ENCODE measurements at regions not wholly inside any gene's neighbourhood (a gene's known extent, or its start where the extent isn't known, plus 50 kb on each side); places are given as distances from the start of the nearest gene placed in this dataset.

GRCh38 chr15:46576646-46577395 lies 942.0 kb downstream of the SQOR start:
- no peak for DNase-seq

GRCh38 chr15:46577767-46578166 lies 942.9 kb downstream of the SQOR start:
- DNase-seq = no peak

DNA sequence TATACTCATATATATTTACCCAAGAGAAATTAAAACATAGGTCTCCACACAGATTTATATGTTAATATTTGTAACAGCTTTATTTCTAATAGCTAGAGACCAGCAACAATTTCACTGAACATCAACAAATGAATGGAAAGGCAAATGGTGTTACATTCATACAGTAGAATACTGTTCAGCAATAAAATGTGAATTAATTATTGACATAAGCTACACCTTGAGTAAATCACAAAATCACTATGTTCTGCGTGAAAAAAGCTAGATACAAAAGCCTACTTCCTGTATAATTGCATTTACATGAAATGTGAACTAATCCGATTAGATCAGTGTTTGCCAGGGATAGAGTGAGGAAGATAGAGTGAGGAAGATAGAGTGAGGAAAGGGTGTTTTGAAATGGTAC lies 945.7 kb downstream of the SQOR start:
- DNase-seq = no peak

DNA sequence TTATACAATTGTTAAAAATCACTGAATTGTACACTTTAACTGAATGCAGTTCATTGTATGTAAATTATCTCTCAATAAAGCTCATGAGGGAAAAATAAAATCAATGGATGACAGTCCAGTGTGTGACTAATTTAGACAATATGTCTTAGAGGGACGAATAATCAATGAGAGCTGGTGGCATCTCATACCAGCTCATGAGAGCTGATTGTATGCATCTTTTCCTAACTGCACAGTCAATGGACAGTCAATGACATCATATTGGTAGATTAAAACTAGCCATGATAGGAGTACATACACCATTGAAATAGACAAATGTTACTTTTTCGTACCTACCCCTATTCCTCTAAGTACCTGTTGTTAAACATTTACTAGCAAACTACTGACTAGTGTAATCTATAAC lies 946.1 kb downstream of the SQOR start:
- DNase-seq = no peak

DNA sequence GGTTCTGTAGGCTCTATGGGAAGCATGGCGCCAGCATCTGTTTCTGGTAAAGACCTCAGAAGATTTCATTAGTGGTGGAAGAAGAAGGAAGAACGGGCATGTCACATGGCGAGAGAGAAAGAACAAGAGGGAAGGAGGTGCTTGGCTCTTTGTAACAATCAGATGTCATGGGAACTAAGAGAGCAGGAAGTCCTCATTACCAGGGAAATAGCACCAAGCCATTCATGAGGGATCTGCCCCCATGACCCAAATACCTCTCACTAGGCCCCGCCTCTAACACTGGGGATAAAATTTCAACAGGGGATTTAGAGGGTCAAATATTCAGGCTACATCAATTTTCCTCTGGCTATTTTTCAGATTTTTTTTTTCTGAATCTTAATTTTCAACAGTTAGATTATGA lies 954.3 kb downstream of the SQOR start:
- no peak for DNase-seq

DNA sequence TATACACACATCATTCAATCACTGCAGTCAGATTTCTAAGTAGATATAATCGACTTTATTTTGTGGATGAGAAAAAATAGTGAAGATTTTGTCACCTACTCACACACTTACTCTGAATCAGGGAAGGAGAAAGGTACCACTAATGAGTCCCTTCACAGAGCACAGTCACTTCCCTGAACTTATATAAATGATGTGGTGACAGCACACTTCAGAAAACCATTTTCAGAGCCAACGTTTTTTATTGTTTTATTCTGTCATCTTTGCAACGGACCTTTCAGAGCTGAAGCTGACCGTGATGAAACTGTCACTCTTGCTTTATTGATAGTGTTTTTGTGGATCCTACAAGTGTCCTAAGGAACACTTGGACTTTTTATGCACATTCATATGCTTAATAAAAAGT lies 956.6 kb downstream of the SQOR start:
- DNase-seq = no peak

DNA sequence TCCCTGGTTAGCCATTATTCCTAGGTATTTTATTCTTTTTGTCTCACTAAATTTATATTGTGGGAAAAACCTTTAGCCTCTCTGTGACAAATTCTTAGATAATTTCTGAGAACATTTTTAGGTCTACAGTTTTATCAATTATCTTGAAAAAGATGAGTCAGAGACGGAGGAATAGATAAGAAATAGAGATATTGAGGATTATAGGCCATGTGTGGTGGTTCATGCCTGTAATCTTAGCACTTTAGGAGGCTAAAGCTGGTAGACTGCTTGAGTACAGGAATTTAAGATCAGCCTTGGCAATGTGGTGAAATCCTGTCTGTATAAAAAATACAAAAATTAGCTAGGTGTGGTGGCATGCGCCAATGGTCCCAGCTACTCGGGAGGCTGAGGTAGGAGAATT lies 960.2 kb downstream of the SQOR start:
- DNase-seq = no peak

GRCh38 chr15:46607077-46607476 lies 972.2 kb downstream of the SQOR start:
- no peak for DNase-seq

- DNase-seq = no peak
Observed at GRCh38 chr15:46616033-46616432, 981.2 kb downstream of the SQOR start.

DNA sequence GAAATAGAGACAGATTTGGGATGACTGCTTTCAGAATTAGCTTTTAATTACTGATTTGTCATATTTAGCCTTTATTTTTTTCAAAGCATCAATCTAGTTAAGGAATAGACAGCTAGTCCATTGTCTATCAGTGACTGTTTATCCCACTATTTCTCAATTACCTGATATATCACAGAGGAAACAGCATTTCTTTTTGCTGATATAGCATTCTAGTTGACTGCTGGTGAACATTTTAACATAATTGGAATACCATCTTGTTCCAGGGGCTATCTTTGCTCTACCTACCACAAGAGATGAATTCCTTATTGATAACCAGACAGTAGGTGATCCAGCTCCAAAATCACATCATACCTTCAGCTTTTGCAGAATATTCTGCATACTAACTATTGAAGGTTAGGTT lies 982.7 kb downstream of the SQOR start:
- DNase-seq = no peak

DNA sequence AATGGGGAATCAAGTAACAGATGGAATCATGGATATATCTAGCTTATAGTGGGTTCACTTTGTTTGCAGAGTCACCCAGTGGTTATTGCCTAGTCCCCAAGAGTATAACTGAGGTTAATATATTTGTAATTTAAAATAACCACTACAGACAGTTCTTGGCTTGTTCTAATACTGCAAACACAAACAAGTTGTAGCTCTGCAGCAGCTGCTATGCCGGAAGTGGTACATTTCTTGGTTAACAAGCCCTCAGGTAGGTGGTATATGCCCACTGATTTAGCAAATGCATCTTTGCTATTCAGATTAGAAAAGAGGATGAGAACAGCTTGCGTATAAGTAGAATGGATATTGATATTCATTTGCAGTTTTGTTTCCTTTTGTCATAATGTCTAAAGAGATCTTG lies 984.2 kb downstream of the SQOR start:
- DNase-seq = no peak

- no peak for DNase-seq
Observed at GRCh38 chr15:46620392-46621013, 985.7 kb downstream of the SQOR start.

DNA sequence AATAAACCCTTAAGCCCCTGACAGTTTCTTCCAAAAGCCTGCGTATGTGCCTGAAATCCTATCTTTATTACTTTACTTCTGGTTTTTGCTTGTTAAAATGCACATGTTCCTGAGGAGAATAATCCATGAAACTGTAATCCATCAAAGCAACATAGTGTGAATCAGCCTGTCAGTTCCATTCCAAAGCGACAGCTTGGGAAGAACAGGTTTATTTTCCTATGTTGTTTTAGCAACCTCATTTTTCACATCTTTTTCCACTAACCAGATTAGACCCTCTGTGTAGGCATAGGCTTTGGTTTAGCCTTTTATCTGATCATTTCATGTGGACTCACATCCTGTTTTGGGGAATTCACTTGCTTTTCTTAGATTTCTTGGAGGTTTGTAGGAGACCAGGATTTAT lies 988.0 kb downstream of the SQOR start:
- no peak for DNase-seq

- DNase-seq = no peak
Observed at GRCh38 chr15:46636206-46636605, 1001.4 kb downstream of the SQOR start.

DNA sequence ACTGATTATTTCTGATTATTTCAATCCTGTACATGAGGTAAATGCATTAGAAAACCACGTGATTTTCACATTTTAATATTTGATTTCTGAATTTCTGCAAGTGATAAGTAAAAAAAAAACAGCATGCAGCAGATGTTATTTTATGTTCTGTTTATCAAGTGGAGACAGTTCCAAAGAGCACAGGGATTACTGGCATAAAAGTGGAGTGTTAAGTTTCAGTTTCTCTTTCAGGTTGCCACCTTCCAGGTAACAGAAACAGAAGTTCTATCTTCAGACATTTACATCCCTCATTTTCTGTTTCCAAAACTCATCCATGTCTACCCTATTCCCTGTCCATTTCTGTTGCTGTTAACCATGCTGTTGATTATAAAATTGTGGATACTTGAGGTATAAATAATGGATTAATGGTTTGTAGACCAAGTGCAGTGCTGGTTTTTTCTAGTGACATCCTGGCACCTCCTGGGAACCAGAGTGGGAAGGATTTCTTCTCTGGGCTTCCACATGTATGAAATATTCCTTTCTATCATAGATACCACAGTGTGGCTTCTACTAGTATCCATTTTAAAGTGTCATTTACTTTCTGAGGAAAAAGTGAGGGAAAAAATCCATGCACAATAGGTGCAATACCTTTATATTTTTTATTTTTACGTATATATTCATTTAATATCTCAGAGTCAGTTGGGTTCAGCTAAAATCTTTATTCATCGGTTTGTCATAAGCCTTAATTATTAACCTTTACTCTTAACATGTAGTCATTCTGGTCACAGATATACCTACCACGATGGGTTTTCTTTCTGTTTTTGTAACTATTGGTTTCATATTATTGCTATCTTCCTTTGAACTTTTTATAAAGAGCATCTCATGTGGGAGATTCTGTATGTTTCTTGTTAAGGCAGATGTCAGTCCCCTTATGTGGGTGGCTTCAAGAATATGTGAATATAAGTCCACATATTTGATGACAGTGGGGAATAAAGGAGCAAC lies 1010.0 kb downstream of the SQOR start:
- no peak for DNase-seq

- no peak for DNase-seq
Observed at GRCh38 chr15:46646490-46646889, 1011.7 kb downstream of the SQOR start.

- DNase-seq = no peak
Observed at GRCh38 chr15:46647046-46647445, 1012.2 kb downstream of the SQOR start.

GRCh38 chr15:46652266-46652665 lies 1017.4 kb downstream of the SQOR start:
- DNase-seq = no peak

DNA sequence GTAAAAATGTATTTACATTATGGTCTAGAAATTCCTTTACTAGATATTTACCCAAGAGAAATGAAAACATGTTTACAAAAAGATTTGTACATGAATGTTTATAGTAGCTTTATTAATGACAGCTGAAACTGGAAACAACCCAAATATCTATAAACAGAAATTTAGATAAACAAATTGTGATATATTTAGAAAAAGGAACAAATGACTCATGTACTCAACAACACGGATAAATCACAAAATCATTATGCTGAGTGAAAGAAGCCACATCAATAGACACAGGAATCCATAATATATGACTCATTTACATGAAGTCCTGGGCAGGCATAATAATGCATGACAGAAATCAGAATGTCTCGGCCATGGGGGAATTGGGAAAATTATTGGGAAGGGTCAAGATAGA lies 1020.2 kb downstream of the SQOR start:
- DNase-seq = no peak

- DNase-seq = no peak
Observed at GRCh38 chr15:46660096-46660842, 1025.4 kb downstream of the SQOR start.

- DNase-seq = no peak
Observed at GRCh38 chr15:46670258-46670657, 1035.4 kb downstream of the SQOR start.

GRCh38 chr15:46671336-46671735 lies 1036.5 kb downstream of the SQOR start:
- DNase-seq = no peak

DNA sequence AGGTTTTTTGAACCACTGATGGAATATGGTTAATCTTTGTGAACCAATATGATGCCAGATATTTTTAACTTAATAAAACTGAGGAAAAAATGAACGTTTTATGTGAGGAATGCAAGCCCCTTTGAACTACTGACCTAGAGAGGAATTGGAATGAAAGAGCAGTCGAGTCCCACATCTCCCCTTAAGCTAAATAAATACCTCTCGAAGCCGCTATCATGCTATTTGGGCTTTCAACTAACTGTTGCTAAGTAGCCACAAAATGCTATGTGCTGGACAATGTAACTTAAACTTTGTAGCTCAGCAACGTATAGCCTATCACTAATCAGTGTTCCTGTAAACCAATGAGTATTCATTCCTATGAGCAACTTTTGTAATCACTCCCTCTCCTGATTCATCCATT lies 1037.2 kb downstream of the SQOR start:
- no peak for DNase-seq

Measured in right forelimb (tissue), 1 donor.